Stimulated activated CD4-positive, alpha-beta T cell treated with anti-CD3 and anti-CD28 coated beads, Interleukin-1b, Interleukin-23, amount 100 ng/mL, for 48 hours (primary cell): ENCODE measurements at regions not wholly inside any gene's neighbourhood (a gene's known extent, or its start where the extent isn't known, plus 50 kb on each side); places are given as distances from the start of the nearest gene placed in this dataset.

Source experiments
- DNase-seq: peaks from one replicate; pipeline ENCODE4 v3.0.0-alpha.2; 2020

- no peak for DNase-seq
These were observed 267.1 kb downstream of the ADGB start for GRCh38 chr6:146865756-146866379.

- no peak for DNase-seq
These were observed 268.1 kb downstream of the ADGB start for GRCh38 chr6:146866731-146867414.

- no peak for DNase-seq
These were observed 270.0 kb downstream of the ADGB start for GRCh38 chr6:146868671-146869209.

- no peak for DNase-seq
These were observed 272.0 kb downstream of the ADGB start for GRCh38 chr6:146870760-146871159.

GRCh38 chr6:146871611-146872425 lies 273.0 kb downstream of the ADGB start:
- DNase-seq: no peak

- no peak for DNase-seq
These were observed 273.6 kb downstream of the ADGB start for GRCh38 chr6:146872426-146872785.

GRCh38 chr6:146874278-146875018 lies 275.7 kb downstream of the ADGB start:
- DNase-seq: no peak

GRCh38 chr6:146875927-146876270 lies 277.1 kb downstream of the ADGB start:
- no peak for DNase-seq

GRCh38 chr6:146876271-146877151 lies 277.7 kb downstream of the ADGB start:
- DNase-seq: no peak

- no peak for DNase-seq
These were observed 279.6 kb downstream of the ADGB start for GRCh38 chr6:146878168-146878951.

- DNase-seq: no peak
These were observed 280.2 kb downstream of the ADGB start for GRCh38 chr6:146878952-146879340.

- no peak for DNase-seq
These were observed 280.8 kb downstream of the ADGB start for GRCh38 chr6:146879406-146880117.

- DNase-seq: no peak
These were observed 282.7 kb downstream of the ADGB start for GRCh38 chr6:146881228-146882181.

GRCh38 chr6:146883640-146884531 lies 285.1 kb downstream of the ADGB start:
- DNase-seq: no peak

GRCh38 chr6:146884728-146885127 lies 286.0 kb downstream of the ADGB start:
- no peak for DNase-seq

- no peak for DNase-seq
These were observed 287.1 kb downstream of the ADGB start for GRCh38 chr6:146885708-146886457.
